ENCODE measurements at regions not wholly inside any gene's neighbourhood (a gene's known extent, or its start where the extent isn't known, plus 50 kb on each side); places are given as distances from the start of the nearest gene placed in this dataset.

- Histone ChIP-seq H3K4me3 (replicated peaks; ENCODE audit: low read depth, low read length) (no peak overlapping the region), H3K36me3 (ENCODE audit: control insufficient read depth, insufficient read depth, low read length) (no peaks in the 10 kb centered on the region), H3K27me3 (replicated peaks; ENCODE audit: control insufficient read depth, insufficient read depth, low read length) (no peaks in the 10 kb centered on the region)
- no peak for TF ChIP-seq CTCF (IDR thresholded peaks at IDR 0.05; ENCODE audit: insufficient read depth, low read length, poor library complexity, severe bottlenecking)
- no peak for DNase-seq (ENCODE audit: extremely low read depth, insufficient read length)
Measured at GRCh38 chr18:43525169-43525568, 247.9 kb upstream of the SYT4 start.

GRCh38 chr18:43526426-43527145 lies 249.3 kb upstream of the SYT4 start:
- no peaks in the 10 kb centered on the region for H3K27me3 ChIP-seq (replicated peaks; ENCODE audit: control insufficient read depth, insufficient read depth, low read length)
- no peak for TF ChIP-seq CTCF (IDR thresholded peaks at IDR 0.05; ENCODE audit: insufficient read depth, low read length, poor library complexity, severe bottlenecking)
- no peak overlapping the region for H3K4me3 ChIP-seq (replicated peaks; ENCODE audit: low read depth, low read length)
- DNase-seq (ENCODE audit: extremely low read depth, insufficient read length) = no peak
- H3K36me3 ChIP-seq (ENCODE audit: control insufficient read depth, insufficient read depth, low read length) = no peaks in the 10 kb centered on the region

- H3K36me3 ChIP-seq (ENCODE audit: control insufficient read depth, insufficient read depth, low read length) = no peaks in the 10 kb centered on the region
- no peaks in the 10 kb centered on the region for H3K27me3 ChIP-seq (replicated peaks; ENCODE audit: control insufficient read depth, insufficient read depth, low read length)
- no peak overlapping the region for H3K4me3 ChIP-seq (replicated peaks; ENCODE audit: low read depth, low read length)
- no peak for DNase-seq (ENCODE audit: extremely low read depth, insufficient read length)
- no peak for TF ChIP-seq CTCF (IDR thresholded peaks at IDR 0.05; ENCODE audit: insufficient read depth, low read length, poor library complexity, severe bottlenecking)
Measured at GRCh38 chr18:43531438-43531837, 254.1 kb upstream of the SYT4 start.

DNA sequence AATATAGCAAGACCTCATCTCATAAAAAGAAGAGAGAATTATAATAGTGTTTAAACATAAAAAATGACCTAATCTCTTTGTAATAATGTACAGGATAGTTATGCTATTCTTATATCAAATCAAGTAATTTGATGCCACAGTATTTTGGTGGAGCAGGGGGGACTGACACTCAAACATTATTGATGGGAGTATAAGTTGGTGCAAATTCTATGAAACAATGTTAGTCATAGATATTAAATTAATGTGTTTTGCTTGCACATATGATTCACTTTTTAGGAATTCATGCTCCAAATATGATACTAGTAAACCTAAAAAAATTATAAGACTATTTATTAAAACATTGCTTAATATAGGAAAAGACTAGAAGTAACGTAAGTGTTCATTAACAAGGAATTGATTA lies 256.1 kb upstream of the SYT4 start:
- Histone ChIP-seq H3K36me3 (ENCODE audit: control insufficient read depth, insufficient read depth, low read length) (no peaks in the 10 kb centered on the region), H3K4me3 (replicated peaks; ENCODE audit: low read depth, low read length) (no peak overlapping the region), H3K27me3 (replicated peaks; ENCODE audit: control insufficient read depth, insufficient read depth, low read length) (no peaks in the 10 kb centered on the region)
- no peak for DNase-seq (ENCODE audit: extremely low read depth, insufficient read length)
- TF ChIP-seq CTCF (IDR thresholded peaks at IDR 0.05; ENCODE audit: insufficient read depth, low read length, poor library complexity, severe bottlenecking) = no peak

- Histone ChIP-seq H3K36me3 (ENCODE audit: control insufficient read depth, insufficient read depth, low read length) (no peaks in the 10 kb centered on the region), H3K4me3 (replicated peaks; ENCODE audit: low read depth, low read length) (no peak overlapping the region), H3K27me3 (replicated peaks; ENCODE audit: control insufficient read depth, insufficient read depth, low read length) (no peaks in the 10 kb centered on the region)
- TF ChIP-seq CTCF (IDR thresholded peaks at IDR 0.05; ENCODE audit: insufficient read depth, low read length, poor library complexity, severe bottlenecking) = no peak
- DNase-seq (ENCODE audit: extremely low read depth, insufficient read length) = no peak
Measured at GRCh38 chr18:43534511-43534910, 257.2 kb upstream of the SYT4 start.

GRCh38 chr18:43539862-43540261 lies 262.6 kb upstream of the SYT4 start:
- H3K4me3 ChIP-seq (replicated peaks; ENCODE audit: low read depth, low read length) = no peak overlapping the region
- H3K27me3 ChIP-seq (replicated peaks; ENCODE audit: control insufficient read depth, insufficient read depth, low read length) = no peaks in the 10 kb centered on the region
- no peaks in the 10 kb centered on the region for H3K36me3 ChIP-seq (ENCODE audit: control insufficient read depth, insufficient read depth, low read length)
- no peak for DNase-seq (ENCODE audit: extremely low read depth, insufficient read length)
- TF ChIP-seq CTCF (IDR thresholded peaks at IDR 0.05; ENCODE audit: insufficient read depth, low read length, poor library complexity, severe bottlenecking) = no peak

Measured in GM06990 (cell line).